ENCODE measurements at regions not wholly inside any gene's neighbourhood (a gene's known extent, or its start where the extent isn't known, plus 50 kb on each side); places are given as distances from the start of the nearest gene placed in this dataset.
"Not testable (repeated sequence)": the region's sequence is repeated elsewhere in the genome, so short reads cannot be mapped to it uniquely, and the experiment has no call there.

DNA sequence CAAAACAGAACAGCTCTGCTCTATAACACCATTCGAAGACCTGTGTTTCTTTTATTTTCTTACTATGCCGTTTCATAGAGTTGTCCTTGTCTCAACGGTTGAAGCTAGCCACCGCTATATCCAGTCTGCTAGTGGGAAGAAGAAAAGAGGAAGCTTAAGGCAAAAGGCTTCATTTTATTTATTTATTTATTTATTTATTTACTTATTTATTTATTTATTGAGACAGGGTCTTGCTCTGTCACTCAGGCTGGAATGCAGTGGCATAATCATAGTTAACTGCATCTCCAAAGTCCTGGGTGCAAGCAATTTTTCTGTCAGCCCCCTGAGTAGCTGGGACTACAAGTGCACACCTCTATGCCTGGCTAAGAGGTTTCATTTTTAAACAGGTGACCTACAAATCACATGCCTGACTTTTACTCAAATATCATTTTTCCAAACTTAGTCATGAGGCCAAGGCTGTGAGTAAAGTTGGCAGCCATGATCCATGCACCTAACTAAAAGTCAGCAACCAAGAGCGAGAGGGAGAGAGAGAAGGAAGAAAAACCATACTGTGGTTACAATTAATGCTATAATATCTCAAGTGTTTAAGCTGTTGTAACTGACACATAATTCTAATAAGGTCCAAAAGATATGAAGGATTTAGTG lies 1305.3 kb upstream of the LRRTM3 start:
- DNase-seq (ENCODE audit: low spot score) = no peak

- no peak for DNase-seq (ENCODE audit: low spot score)
These were observed 1303.2 kb upstream of the LRRTM3 start for GRCh38 chr10:65622608-65623007.

DNA sequence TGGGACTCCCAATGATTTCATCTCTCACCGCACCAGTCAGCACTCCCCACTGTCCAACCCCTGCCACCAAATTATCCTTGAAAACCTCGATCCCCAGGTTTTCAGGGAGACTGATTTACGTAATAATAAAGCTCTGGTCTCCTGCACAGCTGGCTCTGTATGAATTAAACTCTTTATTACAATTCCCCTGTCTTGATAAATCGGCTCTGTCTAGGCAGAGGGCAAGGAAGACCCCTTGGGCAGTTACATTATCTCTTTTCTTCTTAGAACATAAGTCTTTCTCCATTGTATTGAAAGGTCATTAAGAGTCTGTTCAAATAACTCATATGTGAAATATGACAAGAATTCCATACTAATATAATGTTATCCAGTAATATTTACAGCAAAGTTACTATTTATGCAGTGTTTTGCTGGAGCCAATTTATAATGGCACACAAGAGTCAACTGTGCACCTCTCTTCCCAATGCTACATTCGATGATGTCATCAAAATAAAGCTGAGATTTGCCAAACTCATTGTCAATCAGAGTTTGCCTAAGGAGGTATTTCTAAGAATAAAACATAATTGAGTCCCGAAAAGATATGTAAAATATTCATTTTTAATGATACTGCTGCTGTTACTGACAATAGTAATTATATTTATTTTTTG lies 1297.2 kb upstream of the LRRTM3 start:
- no peak for DNase-seq (ENCODE audit: low spot score)

DNA sequence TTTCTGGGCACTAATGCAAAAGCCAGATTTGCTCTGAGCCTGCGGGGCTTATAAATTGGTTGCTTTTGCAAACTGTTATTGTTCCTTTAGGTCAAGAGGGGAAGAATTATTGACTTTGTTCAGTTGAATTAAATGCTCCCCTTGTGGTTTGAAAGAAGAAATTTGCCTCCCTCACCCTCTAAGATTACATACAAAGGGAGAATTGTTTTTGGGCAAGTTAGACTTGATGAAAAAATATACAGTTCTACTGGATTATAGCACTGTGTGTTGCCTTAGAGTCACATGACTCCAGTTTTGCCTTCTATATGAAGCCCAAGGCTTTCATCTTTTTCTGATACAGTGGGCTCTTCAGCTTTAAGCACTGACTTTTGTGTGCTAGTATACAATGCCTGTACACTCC lies 1265.8 kb upstream of the LRRTM3 start:
- no peak for DNase-seq (ENCODE audit: low spot score)

DNA sequence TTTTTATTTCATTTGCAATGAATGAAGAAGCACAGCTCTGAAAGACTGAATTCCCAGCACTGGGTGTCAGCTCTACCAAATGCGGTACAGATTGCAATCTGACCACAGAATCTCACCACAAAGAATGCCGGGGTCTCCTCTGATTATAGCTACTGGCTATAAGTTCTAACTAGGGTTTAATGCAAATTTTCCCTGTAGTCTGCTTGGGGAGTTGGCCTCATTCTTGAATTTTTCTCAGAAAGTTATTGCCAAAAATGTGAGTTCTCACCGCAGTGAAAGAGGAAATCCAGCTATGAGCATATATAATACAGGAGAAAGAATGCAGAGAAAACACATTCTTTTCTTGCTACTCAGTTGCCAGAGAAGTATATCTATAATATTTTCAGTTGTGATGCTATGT lies 1255.7 kb upstream of the LRRTM3 start:
- no peak for DNase-seq (ENCODE audit: low spot score)

DNA sequence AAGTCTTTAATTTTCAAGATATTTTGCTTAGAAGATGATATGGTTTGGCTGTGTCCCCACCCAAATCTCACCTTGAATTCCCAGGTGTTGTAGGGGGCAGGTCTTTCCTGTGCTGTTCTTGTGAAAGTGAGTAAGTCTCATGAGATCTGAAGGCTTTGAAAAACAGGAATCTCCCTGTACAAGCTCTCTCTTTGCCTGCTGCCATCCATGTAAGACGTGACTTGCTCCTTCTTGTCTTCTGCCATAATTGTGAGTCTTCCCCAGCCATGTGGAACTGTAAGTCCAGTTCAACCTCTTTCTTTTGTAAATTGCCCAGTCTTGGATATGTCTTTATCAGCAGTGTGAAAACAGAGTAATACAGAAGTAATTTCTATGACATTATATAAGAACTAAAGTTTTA lies 1255.2 kb upstream of the LRRTM3 start:
- DNase-seq (ENCODE audit: low spot score) = not testable (repeated sequence)

GRCh38 chr10:65675236-65675635 lies 1250.6 kb upstream of the LRRTM3 start:
- DNase-seq (ENCODE audit: low spot score) = no peak

DNA sequence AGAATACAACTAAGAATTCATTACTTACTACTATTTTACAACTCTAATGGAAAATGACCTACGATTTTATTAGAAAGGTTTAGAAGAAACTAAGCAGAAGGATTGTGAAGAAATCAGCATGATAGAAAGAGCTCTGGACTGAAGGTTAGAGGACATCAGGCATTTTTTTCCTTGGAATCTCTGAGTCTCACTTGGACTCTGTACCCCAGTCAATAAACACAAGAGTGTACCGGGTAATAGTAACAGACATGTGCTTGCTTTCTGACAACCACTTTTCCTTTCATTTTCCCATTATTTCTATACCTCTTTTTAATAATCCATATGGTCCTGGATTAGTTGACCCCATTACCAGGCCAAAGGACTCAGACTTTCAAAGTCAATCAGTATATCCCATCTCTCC lies 1240.9 kb upstream of the LRRTM3 start:
- no peak for DNase-seq (ENCODE audit: low spot score)

DNA sequence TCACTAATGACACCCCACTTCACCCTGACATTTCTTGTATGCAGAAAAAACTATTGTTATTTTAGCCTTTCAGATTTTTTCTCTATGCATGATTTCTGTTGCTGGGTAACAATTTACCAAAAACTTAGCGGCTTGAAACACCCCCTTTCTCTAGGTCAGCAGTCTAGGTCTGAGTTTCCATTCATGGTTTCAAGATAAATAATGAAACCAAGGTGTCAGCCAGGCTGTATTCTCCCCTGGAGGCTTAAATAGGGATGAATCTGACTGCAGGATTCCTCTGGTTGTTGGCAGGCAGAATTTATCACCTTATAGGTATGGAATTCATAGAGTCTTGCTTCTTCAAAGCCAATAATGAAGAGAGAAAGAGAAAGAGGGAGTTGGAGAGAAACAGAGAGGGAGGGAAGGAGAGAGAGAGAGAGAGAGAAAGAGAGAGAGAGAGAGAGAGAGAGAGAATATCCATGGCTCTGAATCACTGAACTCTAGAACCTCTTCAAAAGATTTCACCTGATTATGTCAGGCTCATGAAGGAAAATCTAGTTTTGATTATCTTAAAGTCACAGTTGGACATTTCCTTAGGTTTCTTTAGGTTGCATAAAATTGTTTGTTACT lies 1224.6 kb upstream of the LRRTM3 start:
- DNase-seq (ENCODE audit: low spot score) = no peak

DNA sequence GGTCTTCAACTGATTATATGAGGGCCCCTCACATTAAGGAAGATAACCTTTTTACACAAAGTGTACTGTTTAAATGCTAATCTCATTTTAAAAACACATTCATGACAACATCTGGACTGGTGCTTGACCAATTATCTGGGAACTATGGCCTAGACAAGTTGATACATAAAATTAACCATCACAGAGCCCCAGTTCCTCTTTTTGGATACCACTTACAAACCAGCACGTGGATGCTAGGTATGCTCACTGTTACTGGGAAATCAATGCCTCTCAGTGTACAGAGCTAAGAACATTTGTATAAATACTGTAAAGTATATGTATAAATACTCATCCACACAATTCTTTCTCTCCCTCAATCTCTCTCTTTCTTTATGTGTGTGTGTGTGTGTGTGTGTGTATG lies 1217.8 kb upstream of the LRRTM3 start:
- no peak for DNase-seq (ENCODE audit: low spot score)

DNA sequence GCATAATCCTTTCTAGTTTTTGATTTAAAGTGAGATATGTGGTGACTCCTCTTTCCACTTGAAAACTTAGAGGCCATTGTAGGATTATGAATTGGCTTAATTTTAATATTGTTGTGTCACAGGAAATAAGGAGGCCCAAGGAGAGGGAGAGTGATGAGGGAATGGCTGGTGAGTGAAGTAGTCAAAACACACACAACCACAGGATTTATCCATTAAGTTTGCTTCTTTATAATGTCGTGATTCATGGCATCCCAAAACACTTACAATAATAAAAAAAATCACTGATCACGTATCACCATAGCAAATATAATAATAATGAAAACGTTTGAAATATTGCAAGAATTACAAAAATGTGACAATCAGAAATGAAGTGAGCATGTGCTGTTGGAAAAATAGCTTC lies 1215.5 kb upstream of the LRRTM3 start:
- DNase-seq (ENCODE audit: low spot score) = no peak

- no peak for DNase-seq (ENCODE audit: low spot score)
These were observed 1206.0 kb upstream of the LRRTM3 start for GRCh38 chr10:65719790-65720189.

- no peak for DNase-seq (ENCODE audit: low spot score)
These were observed 1204.9 kb upstream of the LRRTM3 start for GRCh38 chr10:65720901-65721300.

GRCh38 chr10:65723525-65723924 lies 1202.3 kb upstream of the LRRTM3 start:
- DNase-seq (ENCODE audit: low spot score) = no peak

DNA sequence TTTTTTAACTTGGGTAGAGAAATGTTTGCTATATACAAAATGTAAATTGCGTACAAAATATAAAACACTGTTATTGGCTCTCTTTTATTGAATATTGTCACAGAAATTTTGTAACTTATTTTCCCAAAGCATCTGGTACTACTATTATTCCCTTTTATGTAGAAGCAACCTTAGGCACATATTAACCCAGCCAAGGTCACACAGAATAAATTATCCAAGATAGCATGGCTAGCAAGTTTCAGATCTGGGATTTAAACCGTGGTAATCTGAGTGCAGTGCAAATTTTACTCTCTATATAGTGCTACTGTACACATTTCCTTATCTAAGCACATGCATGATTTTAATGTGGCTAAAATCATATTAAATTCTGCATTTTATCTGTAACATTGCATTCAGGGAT lies 1190.5 kb upstream of the LRRTM3 start:
- no peak for DNase-seq (ENCODE audit: low spot score)

GRCh38 chr10:65742906-65743305 lies 1182.9 kb upstream of the LRRTM3 start:
- DNase-seq (ENCODE audit: low spot score) = no peak

DNA sequence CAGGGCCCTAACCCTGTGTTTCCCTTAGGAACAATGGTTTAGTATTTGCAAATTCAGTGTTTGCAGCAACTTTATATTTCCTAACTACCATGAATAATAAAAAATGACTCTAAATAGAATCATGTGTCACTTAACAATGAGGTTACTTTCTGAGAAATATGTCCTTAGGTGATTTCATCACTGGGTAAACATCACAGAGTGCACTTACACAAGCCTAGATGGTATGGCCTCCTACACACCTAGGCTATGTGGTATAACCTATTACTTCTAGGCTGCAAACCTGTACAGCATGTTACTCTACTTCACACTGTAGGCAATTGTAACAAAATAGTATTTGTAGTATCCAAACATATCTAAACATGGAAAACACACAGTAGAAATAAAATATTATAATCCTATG lies 1174.6 kb upstream of the LRRTM3 start:
- DNase-seq (ENCODE audit: low spot score) = no peak

DNA sequence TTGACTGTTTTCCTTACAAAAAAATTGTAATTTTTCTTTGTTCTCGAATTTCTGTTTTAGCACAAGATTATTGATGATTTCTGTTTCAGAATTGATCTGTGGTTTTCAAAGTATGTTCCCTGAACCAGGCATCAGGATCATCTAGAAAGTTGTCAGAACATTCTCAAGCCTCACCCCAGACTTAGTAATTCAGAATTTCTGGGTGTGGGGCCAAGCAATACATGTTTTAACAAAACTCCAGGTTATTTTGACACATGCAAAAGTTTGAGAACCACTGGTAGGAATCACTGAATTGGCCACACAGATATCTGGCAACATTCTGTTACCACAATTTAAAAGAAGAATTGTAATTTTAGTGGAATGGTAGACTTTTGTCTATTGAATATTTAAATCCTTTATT lies 1173.9 kb upstream of the LRRTM3 start:
- DNase-seq (ENCODE audit: low spot score) = no peak

DNA sequence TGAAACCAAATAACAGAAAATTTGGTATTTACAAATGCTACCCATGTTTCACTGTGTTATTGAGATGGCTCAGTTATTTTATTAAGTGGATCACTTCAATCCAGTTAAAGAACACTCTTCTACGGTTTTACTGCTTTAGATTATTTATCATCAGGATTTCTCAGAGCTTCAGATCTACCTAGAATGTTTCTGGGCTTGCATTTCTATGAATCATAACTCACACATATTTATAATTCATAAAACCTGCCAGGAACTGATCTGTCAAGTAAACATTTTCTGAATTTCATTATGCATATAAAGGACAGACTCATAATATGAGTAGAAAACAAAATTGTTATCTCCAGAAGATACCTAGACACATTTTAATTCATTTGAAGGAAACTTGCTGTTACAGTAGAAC lies 1172.3 kb upstream of the LRRTM3 start:
- DNase-seq (ENCODE audit: low spot score) = no peak

DNA sequence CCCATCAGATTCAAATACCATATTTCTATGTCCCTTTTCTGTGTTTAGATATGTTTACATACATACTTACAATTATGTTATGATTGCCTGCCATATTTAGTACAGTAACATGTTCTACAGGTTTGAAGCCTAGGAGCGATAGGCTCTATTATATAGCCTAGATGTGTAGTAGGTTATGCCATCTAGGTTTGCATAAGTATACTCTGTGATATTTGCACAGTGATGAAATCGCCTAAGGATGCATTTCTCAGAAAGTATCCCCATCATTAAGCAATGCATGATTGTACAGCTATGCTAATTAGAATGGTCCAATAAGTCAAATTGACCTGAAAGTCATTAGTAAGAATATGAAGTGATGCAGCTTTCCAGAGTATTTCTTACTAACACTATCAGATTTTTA lies 1171.7 kb upstream of the LRRTM3 start:
- no peak for DNase-seq (ENCODE audit: low spot score)

- no peak for DNase-seq (ENCODE audit: low spot score)
These were observed 1163.5 kb upstream of the LRRTM3 start for GRCh38 chr10:65762311-65762710.

DNA sequence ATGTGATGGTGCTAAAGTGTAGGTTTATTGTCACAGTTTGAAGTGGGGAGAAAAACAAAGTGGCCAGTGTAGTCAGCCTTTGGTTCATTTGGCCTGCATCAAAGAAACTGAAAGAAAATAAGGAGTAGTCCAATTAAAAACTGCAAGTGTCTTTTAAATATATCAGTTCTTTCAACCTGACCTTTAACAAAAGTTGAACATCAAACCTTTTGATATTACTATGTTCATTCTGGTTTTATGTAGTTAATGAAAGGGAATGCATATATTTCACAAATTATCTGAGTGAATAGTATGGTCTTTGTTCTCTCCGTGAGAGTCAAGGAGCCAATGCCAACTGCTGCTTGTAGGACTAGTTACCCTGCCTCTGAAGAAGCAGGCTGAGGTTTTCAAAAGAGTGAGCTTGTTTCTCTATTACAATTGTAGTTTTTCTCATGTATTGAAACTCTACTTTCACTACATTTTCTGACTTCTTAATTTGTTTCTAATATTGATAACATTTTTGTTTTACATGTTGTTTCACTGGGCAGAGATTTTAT lies 1160.8 kb upstream of the LRRTM3 start:
- DNase-seq (ENCODE audit: low spot score) = no peak

DNA sequence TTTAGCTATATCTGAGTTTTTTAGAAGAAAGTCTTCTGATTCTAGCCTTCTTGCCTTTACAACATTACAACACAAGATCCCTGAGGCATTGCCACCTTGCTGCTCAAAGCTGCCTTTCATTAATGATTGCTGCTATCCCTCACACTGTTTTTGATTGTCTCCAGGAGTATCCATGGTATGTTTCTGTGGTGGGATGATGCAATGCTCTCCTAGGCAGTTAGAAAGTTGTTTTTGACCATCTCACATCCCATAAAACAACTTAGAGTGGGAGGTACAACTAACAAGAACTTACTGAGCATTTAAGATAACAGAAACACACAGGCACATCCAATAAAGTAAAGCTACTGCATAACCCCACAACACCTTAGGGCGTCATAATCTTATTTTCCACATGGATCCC lies 1156.0 kb upstream of the LRRTM3 start:
- no peak for DNase-seq (ENCODE audit: low spot score)

GRCh38 chr10:65778753-65779152 lies 1147.1 kb upstream of the LRRTM3 start:
- no peak for DNase-seq (ENCODE audit: low spot score)

Measured in AG08395 (cell line).